HCT116 (cell line): ENCODE measurements at regions not wholly inside any gene's neighbourhood (a gene's known extent, or its start where the extent isn't known, plus 50 kb on each side); places are given as distances from the start of the nearest gene placed in this dataset.

ENCODE experiments used
- ATAC-seq: fragments of 200-7000 bp; cut with Tn5 transposase; 2 replicates; pipeline ENCODE4 v1.9.1; 2020; ENCODE audit warnings: mild to moderate bottlenecking, moderate library complexity
- BruUV-seq: library from RNA; stranded (reverse); fragments of 400-500 nt; replicated peaks from 2 replicates; lab custom pipeline; 2021; lab: Mats Ljungman, UMichigan
- CTCF ChIA-PET: fragments of 300-600 bp; sonication (Branson Sonifier 250); formaldehyde crosslinking; loops from one replicate; lab custom pipeline; 2021; ENCODE audit warnings: antibody characterized with exemption; lab: Charles Lee
- POLR2A ChIA-PET: fragments of 300-600, 350-600 bp; sonication (Branson Sonifier 250); formaldehyde crosslinking; loops from one replicate; lab custom pipeline; 2021; ENCODE audit warnings: antibody characterized with exemption; lab: Charles Lee
- RAD21 ChIA-PET, 2 experiments: fragments of 300-600 bp; sonication (Branson Sonifier 250); formaldehyde crosslinking; loops; one replicate each; lab custom pipeline; 2023; ENCODE audit warnings: low total read pairs in 2 of 2; ENCODE audit not compliant: uncharacterized antibody in 2 of 2, unreplicated experiment in 2 of 2, low non-redundant PET in 1 of 2; lab: Charles Lee
- DNase-seq: peaks from one replicate; pipeline ENCODE4 v3.0.0-alpha.2; 2010; ENCODE audit warnings: low read depth, low spot score
- H2AFZ ChIP-seq: fragments of 200-600 bp; shearing (Covaris generic), sonication (generic); 2 replicates; pipeline ENCODE4 v1.6.1; 2017; ENCODE audit warnings: low read depth, mixed run types, mixed read lengths, antibody characterized with exemption, low read length; ENCODE audit not compliant: poor library complexity, severe bottlenecking
- H3K27ac ChIP-seq: 2 replicates; pipeline ENCODE4 v1.5.1; 2012; ENCODE audit warnings: low read depth, low read length
- H3K27me3 ChIP-seq: fragments of 200-600 bp; sonication (generic); 2 replicates; pipeline ENCODE4 v1.6.1; 2016; ENCODE audit warnings: mixed run types, low read length, mixed read lengths; ENCODE audit not compliant: insufficient read depth
- H3K36me3 ChIP-seq, 2 experiments: fragments of 200-500 bp in 1 of 2; fragments of 200-600 bp in 1 of 2; sonication (Bioruptor generic) in 1 of 2; sonication (generic) in 1 of 2; 2 replicates each; pipeline versions ENCODE4 v1.5.1 to v1.6.1; 2014 to 2016; ENCODE audit warnings: low read length in 2 of 2, inconsistent platforms in 1 of 2, mixed read lengths in 1 of 2, mixed run types in 1 of 2; ENCODE audit not compliant: insufficient read depth in 2 of 2, control insufficient read depth in 1 of 2
- H3K4me1 ChIP-seq, 2 experiments: fragments of 200-600 bp in 1 of 2; sonication (generic) in 1 of 2; 2 replicates each; pipeline versions ENCODE4 v1.5.1 to v1.6.1; 2012 to 2017; ENCODE audit warnings: low read length in 2 of 2, inconsistent platforms in 1 of 2, mild to moderate bottlenecking in 1 of 2, mixed read lengths in 1 of 2, mixed run types in 1 of 2, moderate library complexity in 1 of 2; ENCODE audit not compliant: insufficient read depth in 2 of 2, control insufficient read depth in 1 of 2
- H3K4me2 ChIP-seq: fragments of 200-600 bp; sonication (generic); 2 replicates; pipeline ENCODE4 v1.6.1; 2017; ENCODE audit warnings: mixed run types, low read length, mixed read lengths
- H3K4me3 ChIP-seq, 2 experiments: fragments of 200-600 bp in 1 of 2; sonication (generic) in 1 of 2; replicated peaks in 1 of 2; 2 replicates each; pipeline ENCODE4 v1.5.1; 2011 to 2016; ENCODE audit warnings: low read length in 2 of 2, control low read depth in 1 of 2, low read depth in 1 of 2, mild to moderate bottlenecking in 1 of 2, mixed read lengths in 1 of 2, mixed run types in 1 of 2
- H3K79me2 ChIP-seq: fragments of 200-600 bp; sonication (generic); 2 replicates; pipeline ENCODE4 v1.6.1; 2017; ENCODE audit warnings: mild to moderate bottlenecking, mixed run types, low read length, moderate library complexity, mixed read lengths; ENCODE audit not compliant: insufficient read depth
- H3K9ac ChIP-seq: fragments of 200-600 bp; sonication (generic); 2 replicates; pipeline ENCODE4 v1.6.1; 2016; ENCODE audit warnings: low read length, mixed read lengths
- H3K9me2 ChIP-seq: fragments of 200-600 bp; sonication (generic), shearing (Covaris generic); 2 replicates; pipeline ENCODE4 v1.6.1; 2017; ENCODE audit warnings: mixed run types, mild to moderate bottlenecking, moderate library complexity; ENCODE audit not compliant: insufficient read depth
- H3K9me3 ChIP-seq, 2 experiments: fragments of 200-500 bp in 1 of 2; fragments of 200-600 bp in 1 of 2; sonication (Bioruptor generic) in 1 of 2; sonication (generic) in 1 of 2; 2 replicates each; pipeline ENCODE4 v1.6.1; 2014 to 2017; ENCODE audit warnings: low read length in 2 of 2, mixed read lengths in 2 of 2, inconsistent platforms in 1 of 2, low read depth in 1 of 2, mild to moderate bottlenecking in 1 of 2, mixed run types in 1 of 2, moderate library complexity in 1 of 2; ENCODE audit not compliant: control insufficient read depth in 1 of 2, insufficient read depth in 1 of 2
- H4K20me1 ChIP-seq: fragments of 200-600 bp; sonication (generic), shearing (Covaris generic); 2 replicates; pipeline ENCODE4 v1.6.1; 2017; ENCODE audit warnings: mixed run types, mild to moderate bottlenecking, moderate library complexity; ENCODE audit not compliant: insufficient read depth
- CBX3 ChIP-seq: IDR thresholded peaks from 2 replicates; pipeline ENCODE4 v1.6.1; 2012; ENCODE audit warnings: low read depth
- EZH2 ChIP-seq: fragments of 200-600 bp; sonication (generic); IDR thresholded peaks from 2 replicates; pipeline ENCODE4 v1.6.1; 2017; ENCODE audit warnings: antibody characterized with exemption, mixed run types
- EZH2phosphoT487 ChIP-seq: fragments of 200-600 bp; IDR thresholded peaks from 2 replicates; pipeline ENCODE4 v1.6.1; 2018; ENCODE audit warnings: antibody characterized with exemption, borderline replicate concordance
- FOSL1 ChIP-seq: IDR thresholded peaks from 2 replicates; pipeline ENCODE4 v1.6.1; 2012; ENCODE audit warnings: low read depth
- JUND ChIP-seq: IDR thresholded peaks from 2 replicates; pipeline ENCODE4 v1.6.1; 2012
- POLR2A ChIP-seq: IDR thresholded peaks from 2 replicates; pipeline ENCODE4 v1.7.0; 2011; ENCODE audit warnings: borderline replicate concordance; ENCODE audit not compliant: insufficient read depth, insufficient read length; ENCODE audit errors: extremely low read depth
- POLR2AphosphoS5 ChIP-seq: IDR thresholded peaks from 2 replicates; pipeline ENCODE4 v1.6.1; 2011; ENCODE audit warnings: mild to moderate bottlenecking, low read depth, low read length, moderate library complexity
- RAD21 ChIP-seq: IDR thresholded peaks from 2 replicates; pipeline ENCODE4 v1.6.1; 2012; ENCODE audit warnings: low read depth, mild to moderate bottlenecking
- SIN3A ChIP-seq: IDR thresholded peaks from 2 replicates; pipeline ENCODE4 v1.6.1; 2012; ENCODE audit warnings: low read depth
- SRF ChIP-seq: IDR thresholded peaks from 2 replicates; pipeline ENCODE4 v1.6.1; 2012; ENCODE audit warnings: low read depth
- TCF7L2 ChIP-seq: IDR thresholded peaks from 2 replicates; pipeline ENCODE4 v1.7.0; 2011; ENCODE audit warnings: borderline replicate concordance, inconsistent platforms; ENCODE audit not compliant: insufficient read depth, insufficient read length; ENCODE audit errors: extremely low read depth
- ZFX ChIP-seq: fragments of 450-650 bp; IDR thresholded peaks from 2 replicates; pipeline ENCODE4 v1.6.1; 2017
- ZNF274 ChIP-seq: fragments of 200-500 bp; sonication (Bioruptor generic); IDR thresholded peaks from 2 replicates; pipeline ENCODE4 v1.6.1; 2014; ENCODE audit warnings: mild to moderate bottlenecking, low read depth, low read length, inconsistent platforms
- intact Hi-C: fragments of 100-400 bp; cut with micrococcal nuclease; formaldehyde crosslinking; loops from 2 replicates; pipeline ENCODE4 v1.10.0; 2022
- TF ChIP-seq, protein P1 (sequence below): IDR thresholded peaks from 2 replicates; pipeline ENCODE4 v1.6.1; 2012
- TF ChIP-seq, protein P2 (sequence below): IDR thresholded peaks from 2 replicates; pipeline ENCODE4 v1.6.1; 2012; ENCODE audit warnings: low read depth
- TF ChIP-seq, protein P3 (sequence below): IDR thresholded peaks from 2 replicates; pipeline ENCODE4 v1.6.1; 2011; ENCODE audit warnings: mild to moderate bottlenecking, low read length, moderate library complexity; ENCODE audit not compliant: insufficient replicate concordance; ENCODE audit errors: extremely low read depth
- TF ChIP-seq, protein P4 (sequence below): IDR thresholded peaks from 2 replicates; pipeline ENCODE4 v1.6.1; 2012
- TF ChIP-seq, protein P5 (sequence below), 3 experiments: fragments of 200-600 bp in 1 of 3; sonication (generic) in 1 of 3; IDR thresholded peaks in 2 of 3; conservative IDR thresholded peaks in 1 of 3; 2 replicates each; pipeline ENCODE4 v1.5.1; 2012 to 2017; ENCODE audit warnings: low read depth in 2 of 3, low read length in 2 of 3, antibody characterized with exemption in 1 of 3, borderline replicate concordance in 1 of 3, control low read depth in 1 of 3, mild to moderate bottlenecking in 1 of 3, mixed read lengths in 1 of 3, mixed run types in 1 of 3, moderate library complexity in 1 of 3; ENCODE audit not compliant: insufficient read depth in 1 of 3

DNA sequence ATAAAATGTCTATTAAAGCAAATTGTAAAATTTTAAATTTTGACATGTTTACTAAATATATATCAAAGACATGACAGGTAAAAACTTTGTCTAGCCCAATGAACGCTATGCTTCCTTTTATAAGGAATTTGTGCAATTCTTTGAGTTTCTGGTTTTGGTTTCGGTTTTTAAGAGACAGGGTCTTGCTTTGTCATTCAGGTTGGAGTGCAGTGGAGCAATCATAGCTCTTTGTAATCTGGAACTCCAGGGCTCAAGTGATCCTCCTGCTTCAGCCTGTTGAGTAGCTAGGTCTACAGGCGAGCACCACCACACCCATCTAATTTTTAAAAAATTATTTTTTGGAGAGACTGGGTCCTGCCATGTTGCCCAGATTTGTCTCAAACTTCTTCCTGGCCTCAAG is 60.7 kb downstream of the BLTP1 start:
- TF ChIP-seq EZH2 (no peak), POLR2AphosphoS5 (no peak), ZFX (no peak), RAD21 (no peak), POLR2A (no peak), SRF (no peak), ZNF274 (no peak), FOSL1 (no peak), CBX3 (no peak), EZH2phosphoT487 (no peak), JUND (no peak), SIN3A (no peak), TCF7L2 (no peak)
- TF ChIP-seq, protein P1, sequence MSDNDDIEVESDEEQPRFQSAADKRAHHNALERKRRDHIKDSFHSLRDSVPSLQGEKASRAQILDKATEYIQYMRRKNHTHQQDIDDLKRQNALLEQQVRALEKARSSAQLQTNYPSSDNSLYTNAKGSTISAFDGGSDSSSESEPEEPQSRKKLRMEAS, result no peak
- TF ChIP-seq, protein P2, sequence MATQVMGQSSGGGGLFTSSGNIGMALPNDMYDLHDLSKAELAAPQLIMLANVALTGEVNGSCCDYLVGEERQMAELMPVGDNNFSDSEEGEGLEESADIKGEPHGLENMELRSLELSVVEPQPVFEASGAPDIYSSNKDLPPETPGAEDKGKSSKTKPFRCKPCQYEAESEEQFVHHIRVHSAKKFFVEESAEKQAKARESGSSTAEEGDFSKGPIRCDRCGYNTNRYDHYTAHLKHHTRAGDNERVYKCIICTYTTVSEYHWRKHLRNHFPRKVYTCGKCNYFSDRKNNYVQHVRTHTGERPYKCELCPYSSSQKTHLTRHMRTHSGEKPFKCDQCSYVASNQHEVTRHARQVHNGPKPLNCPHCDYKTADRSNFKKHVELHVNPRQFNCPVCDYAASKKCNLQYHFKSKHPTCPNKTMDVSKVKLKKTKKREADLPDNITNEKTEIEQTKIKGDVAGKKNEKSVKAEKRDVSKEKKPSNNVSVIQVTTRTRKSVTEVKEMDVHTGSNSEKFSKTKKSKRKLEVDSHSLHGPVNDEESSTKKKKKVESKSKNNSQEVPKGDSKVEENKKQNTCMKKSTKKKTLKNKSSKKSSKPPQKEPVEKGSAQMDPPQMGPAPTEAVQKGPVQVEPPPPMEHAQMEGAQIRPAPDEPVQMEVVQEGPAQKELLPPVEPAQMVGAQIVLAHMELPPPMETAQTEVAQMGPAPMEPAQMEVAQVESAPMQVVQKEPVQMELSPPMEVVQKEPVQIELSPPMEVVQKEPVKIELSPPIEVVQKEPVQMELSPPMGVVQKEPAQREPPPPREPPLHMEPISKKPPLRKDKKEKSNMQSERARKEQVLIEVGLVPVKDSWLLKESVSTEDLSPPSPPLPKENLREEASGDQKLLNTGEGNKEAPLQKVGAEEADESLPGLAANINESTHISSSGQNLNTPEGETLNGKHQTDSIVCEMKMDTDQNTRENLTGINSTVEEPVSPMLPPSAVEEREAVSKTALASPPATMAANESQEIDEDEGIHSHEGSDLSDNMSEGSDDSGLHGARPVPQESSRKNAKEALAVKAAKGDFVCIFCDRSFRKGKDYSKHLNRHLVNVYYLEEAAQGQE, result no peak
- TF ChIP-seq, protein P3, sequence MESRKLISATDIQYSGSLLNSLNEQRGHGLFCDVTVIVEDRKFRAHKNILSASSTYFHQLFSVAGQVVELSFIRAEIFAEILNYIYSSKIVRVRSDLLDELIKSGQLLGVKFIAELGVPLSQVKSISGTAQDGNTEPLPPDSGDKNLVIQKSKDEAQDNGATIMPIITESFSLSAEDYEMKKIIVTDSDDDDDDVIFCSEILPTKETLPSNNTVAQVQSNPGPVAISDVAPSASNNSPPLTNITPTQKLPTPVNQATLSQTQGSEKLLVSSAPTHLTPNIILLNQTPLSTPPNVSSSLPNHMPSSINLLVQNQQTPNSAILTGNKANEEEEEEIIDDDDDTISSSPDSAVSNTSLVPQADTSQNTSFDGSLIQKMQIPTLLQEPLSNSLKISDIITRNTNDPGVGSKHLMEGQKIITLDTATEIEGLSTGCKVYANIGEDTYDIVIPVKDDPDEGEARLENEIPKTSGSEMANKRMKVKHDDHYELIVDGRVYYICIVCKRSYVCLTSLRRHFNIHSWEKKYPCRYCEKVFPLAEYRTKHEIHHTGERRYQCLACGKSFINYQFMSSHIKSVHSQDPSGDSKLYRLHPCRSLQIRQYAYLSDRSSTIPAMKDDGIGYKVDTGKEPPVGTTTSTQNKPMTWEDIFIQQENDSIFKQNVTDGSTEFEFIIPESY, result no peak
- TF ChIP-seq, protein P4, sequence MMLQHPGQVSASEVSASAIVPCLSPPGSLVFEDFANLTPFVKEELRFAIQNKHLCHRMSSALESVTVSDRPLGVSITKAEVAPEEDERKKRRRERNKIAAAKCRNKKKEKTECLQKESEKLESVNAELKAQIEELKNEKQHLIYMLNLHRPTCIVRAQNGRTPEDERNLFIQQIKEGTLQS, result no peak
- TF ChIP-seq, protein P5, sequence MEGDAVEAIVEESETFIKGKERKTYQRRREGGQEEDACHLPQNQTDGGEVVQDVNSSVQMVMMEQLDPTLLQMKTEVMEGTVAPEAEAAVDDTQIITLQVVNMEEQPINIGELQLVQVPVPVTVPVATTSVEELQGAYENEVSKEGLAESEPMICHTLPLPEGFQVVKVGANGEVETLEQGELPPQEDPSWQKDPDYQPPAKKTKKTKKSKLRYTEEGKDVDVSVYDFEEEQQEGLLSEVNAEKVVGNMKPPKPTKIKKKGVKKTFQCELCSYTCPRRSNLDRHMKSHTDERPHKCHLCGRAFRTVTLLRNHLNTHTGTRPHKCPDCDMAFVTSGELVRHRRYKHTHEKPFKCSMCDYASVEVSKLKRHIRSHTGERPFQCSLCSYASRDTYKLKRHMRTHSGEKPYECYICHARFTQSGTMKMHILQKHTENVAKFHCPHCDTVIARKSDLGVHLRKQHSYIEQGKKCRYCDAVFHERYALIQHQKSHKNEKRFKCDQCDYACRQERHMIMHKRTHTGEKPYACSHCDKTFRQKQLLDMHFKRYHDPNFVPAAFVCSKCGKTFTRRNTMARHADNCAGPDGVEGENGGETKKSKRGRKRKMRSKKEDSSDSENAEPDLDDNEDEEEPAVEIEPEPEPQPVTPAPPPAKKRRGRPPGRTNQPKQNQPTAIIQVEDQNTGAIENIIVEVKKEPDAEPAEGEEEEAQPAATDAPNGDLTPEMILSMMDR (IDR thresholded peaks at IDR 0.05 in 2 of 3, conservative IDR thresholded peaks at IDR 0.05 in 1 of 3; ENCODE audit: borderline replicate concordance in 1 of 3, insufficient read depth in 1 of 3, low read depth in 2 of 3, low read length in 2 of 3), result no peak
- Histone ChIP-seq H3K27ac (no peak overlapping the region), H3K79me2 (no peaks in the 10 kb centered on the region), H3K4me1 (no peaks in the 10 kb centered on the region), H4K20me1 (no peaks in the 10 kb centered on the region), H3K27me3 (no peaks in the 10 kb centered on the region), H3K9ac (no peak overlapping the region), H3K9me3 (no peaks in the 10 kb centered on the region), H3K4me3 (no peak overlapping the region), H3K36me3 (peaks cover 0 to 3% of the 10 kb centered on the region in 2 experiments; a peak in 3 of 4 replicates), H2AFZ (no peak overlapping the region), H3K9me2 (no peaks in the 10 kb centered on the region), H3K4me2 (no peak overlapping the region)
- CTCF ChIA-PET, result no interaction called here
- RAD21 ChIA-PET, result no interaction called here
- DNase-seq (no peak), ATAC-seq (no peak)
- POLR2A ChIA-PET, result no interaction called here
- no TSS peak for BruUV-seq
- intact Hi-C loops, result no loop called here
